Esophagus squamous epithelium (tissue), 4 donors: ENCODE measurements at regions not wholly inside any gene's neighbourhood (a gene's known extent, or its start where the extent isn't known, plus 50 kb on each side); places are given as distances from the start of the nearest gene placed in this dataset.

Experiments used
- POLR2A ChIP-seq, 4 donors: fragments of 450-650 bp; IDR thresholded peaks; one replicate each; pipeline ENCODE4 v1.6.1; 2017; ENCODE audit warnings: antibody characterized with exemption in 4 of 4, mild to moderate bottlenecking in 4 of 4, moderate library complexity in 3 of 4
- TF ChIP-seq, protein P1 (sequence below), 6 experiments: fragments of 450-650 bp in 4 of 6; fragments of 200-600 bp in 2 of 6; sonication (generic) in 2 of 6; IDR thresholded peaks; one replicate each; pipeline ENCODE4 v1.5.1; 2016 to 2019; ENCODE audit warnings: antibody characterized with exemption in 6 of 6, mild to moderate bottlenecking in 4 of 6, moderate library complexity in 4 of 6

DNA sequence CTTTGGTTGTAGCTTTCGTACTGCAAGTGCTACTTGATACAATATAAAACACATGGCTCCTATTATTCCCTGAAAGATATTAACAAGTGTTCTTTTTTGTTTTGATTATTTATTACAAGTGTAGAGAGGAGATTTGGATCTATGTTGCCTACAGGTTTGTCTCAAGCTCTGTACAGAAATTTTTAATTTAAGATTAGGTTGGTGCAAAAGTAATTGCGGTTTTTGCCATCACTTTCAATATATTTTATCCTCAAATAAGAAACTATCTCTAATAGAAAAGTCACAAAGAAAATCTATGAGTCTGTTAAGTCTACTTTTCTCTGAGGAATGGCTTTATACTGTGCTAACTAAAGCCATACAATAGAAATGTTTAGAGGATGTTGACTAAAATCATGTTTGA is 1086.1 kb downstream of the GRM8 start:
- TF ChIP-seq, protein P1, sequence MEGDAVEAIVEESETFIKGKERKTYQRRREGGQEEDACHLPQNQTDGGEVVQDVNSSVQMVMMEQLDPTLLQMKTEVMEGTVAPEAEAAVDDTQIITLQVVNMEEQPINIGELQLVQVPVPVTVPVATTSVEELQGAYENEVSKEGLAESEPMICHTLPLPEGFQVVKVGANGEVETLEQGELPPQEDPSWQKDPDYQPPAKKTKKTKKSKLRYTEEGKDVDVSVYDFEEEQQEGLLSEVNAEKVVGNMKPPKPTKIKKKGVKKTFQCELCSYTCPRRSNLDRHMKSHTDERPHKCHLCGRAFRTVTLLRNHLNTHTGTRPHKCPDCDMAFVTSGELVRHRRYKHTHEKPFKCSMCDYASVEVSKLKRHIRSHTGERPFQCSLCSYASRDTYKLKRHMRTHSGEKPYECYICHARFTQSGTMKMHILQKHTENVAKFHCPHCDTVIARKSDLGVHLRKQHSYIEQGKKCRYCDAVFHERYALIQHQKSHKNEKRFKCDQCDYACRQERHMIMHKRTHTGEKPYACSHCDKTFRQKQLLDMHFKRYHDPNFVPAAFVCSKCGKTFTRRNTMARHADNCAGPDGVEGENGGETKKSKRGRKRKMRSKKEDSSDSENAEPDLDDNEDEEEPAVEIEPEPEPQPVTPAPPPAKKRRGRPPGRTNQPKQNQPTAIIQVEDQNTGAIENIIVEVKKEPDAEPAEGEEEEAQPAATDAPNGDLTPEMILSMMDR (IDR thresholded peaks at IDR 0.05): no peak
- TF ChIP-seq POLR2A (IDR thresholded peaks at IDR 0.05): no peak
